ENCODE measurements at regions not wholly inside any gene's neighbourhood (a gene's known extent, or its start where the extent isn't known, plus 50 kb on each side); places are given as distances from the start of the nearest gene placed in this dataset.

DNA sequence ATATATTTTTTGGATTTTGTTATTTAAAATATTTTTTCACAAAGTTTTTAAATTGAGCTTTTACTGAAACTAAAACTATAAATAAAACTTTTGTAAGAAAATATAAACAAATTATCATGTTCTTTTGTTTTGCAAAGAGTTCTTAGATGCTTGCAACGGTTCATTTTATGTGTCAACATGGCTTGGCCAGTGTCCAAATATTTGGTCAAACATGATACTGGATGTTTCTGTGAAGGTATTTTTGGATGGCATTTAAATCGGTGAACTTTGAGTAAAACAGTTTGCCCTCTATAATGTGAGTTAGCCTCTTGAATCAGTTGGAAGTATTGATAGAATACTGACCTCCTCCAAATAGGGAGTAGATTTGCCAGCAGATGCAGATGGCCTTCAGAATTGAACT lies 612.6 kb upstream of the NECTIN3 start:
- TF ChIP-seq, protein P1, sequence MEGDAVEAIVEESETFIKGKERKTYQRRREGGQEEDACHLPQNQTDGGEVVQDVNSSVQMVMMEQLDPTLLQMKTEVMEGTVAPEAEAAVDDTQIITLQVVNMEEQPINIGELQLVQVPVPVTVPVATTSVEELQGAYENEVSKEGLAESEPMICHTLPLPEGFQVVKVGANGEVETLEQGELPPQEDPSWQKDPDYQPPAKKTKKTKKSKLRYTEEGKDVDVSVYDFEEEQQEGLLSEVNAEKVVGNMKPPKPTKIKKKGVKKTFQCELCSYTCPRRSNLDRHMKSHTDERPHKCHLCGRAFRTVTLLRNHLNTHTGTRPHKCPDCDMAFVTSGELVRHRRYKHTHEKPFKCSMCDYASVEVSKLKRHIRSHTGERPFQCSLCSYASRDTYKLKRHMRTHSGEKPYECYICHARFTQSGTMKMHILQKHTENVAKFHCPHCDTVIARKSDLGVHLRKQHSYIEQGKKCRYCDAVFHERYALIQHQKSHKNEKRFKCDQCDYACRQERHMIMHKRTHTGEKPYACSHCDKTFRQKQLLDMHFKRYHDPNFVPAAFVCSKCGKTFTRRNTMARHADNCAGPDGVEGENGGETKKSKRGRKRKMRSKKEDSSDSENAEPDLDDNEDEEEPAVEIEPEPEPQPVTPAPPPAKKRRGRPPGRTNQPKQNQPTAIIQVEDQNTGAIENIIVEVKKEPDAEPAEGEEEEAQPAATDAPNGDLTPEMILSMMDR (IDR thresholded peaks at IDR 0.05): no peak
- no peak for TF ChIP-seq POLR2A (IDR thresholded peaks at IDR 0.05)
